GM12801 (cell line): ENCODE measurements at regions not wholly inside any gene's neighbourhood (a gene's known extent, or its start where the extent isn't known, plus 50 kb on each side); places are given as distances from the start of the nearest gene placed in this dataset.

ENCODE experiments used
- CTCF ChIP-seq: IDR thresholded peaks from one replicate; pipeline ENCODE4 v1.5.1; 2011; ENCODE audit warnings: control low read depth; ENCODE audit not compliant: insufficient read length; ENCODE audit errors: extremely low read depth

GRCh38 chr1:199336745-199337640 is 690.5 kb upstream of the NR5A2 start:
- no peak for TF ChIP-seq CTCF

- TF ChIP-seq CTCF, result no peak
Observed at GRCh38 chr1:199338760-199339159, 688.8 kb upstream of the NR5A2 start.

- TF ChIP-seq CTCF, result no peak
Observed at GRCh38 chr1:199352351-199352750, 675.2 kb upstream of the NR5A2 start.

- no peak for TF ChIP-seq CTCF
Observed at GRCh38 chr1:199353906-199354305, 673.6 kb upstream of the NR5A2 start.

- no peak for TF ChIP-seq CTCF
Observed at GRCh38 chr1:199356561-199356960, 670.9 kb upstream of the NR5A2 start.

GRCh38 chr1:199357599-199357998 is 669.9 kb upstream of the NR5A2 start:
- TF ChIP-seq CTCF, result no peak

GRCh38 chr1:199362996-199363395 is 664.5 kb upstream of the NR5A2 start:
- no peak for TF ChIP-seq CTCF
